22Rv1 (cell line): ENCODE measurements at regions not wholly inside any gene's neighbourhood (a gene's known extent, or its start where the extent isn't known, plus 50 kb on each side); places are given as distances from the start of the nearest gene placed in this dataset.

Experiments used
- ZFX ChIP-seq: fragments of 450-650 bp; IDR thresholded peaks from 2 replicates; pipeline ENCODE4 v1.6.1; 2017; ENCODE audit warnings: antibody characterized with exemption, borderline replicate concordance
- TF ChIP-seq, protein P1 (sequence below): fragments of 450-650 bp; IDR thresholded peaks from 2 replicates; pipeline ENCODE4 v1.5.1; 2017; ENCODE audit warnings: mild to moderate bottlenecking

- TF ChIP-seq, protein P1, sequence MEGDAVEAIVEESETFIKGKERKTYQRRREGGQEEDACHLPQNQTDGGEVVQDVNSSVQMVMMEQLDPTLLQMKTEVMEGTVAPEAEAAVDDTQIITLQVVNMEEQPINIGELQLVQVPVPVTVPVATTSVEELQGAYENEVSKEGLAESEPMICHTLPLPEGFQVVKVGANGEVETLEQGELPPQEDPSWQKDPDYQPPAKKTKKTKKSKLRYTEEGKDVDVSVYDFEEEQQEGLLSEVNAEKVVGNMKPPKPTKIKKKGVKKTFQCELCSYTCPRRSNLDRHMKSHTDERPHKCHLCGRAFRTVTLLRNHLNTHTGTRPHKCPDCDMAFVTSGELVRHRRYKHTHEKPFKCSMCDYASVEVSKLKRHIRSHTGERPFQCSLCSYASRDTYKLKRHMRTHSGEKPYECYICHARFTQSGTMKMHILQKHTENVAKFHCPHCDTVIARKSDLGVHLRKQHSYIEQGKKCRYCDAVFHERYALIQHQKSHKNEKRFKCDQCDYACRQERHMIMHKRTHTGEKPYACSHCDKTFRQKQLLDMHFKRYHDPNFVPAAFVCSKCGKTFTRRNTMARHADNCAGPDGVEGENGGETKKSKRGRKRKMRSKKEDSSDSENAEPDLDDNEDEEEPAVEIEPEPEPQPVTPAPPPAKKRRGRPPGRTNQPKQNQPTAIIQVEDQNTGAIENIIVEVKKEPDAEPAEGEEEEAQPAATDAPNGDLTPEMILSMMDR, result no peak
- TF ChIP-seq ZFX, result no peak
Measured at GRCh38 chr1:239817276-239817675, 274.4 kb upstream of the FMN2 start.
